Kidney epithelial cell (primary cell): ENCODE measurements at regions not wholly inside any gene's neighbourhood (a gene's known extent, or its start where the extent isn't known, plus 50 kb on each side); places are given as distances from the start of the nearest gene placed in this dataset.

ENCODE experiments used
- DNase-seq: peaks from one replicate; pipeline ENCODE4 v3.0.0-alpha.2; 2010; ENCODE audit warnings: low read depth
- H3K27me3 ChIP-seq: 2 replicates; pipeline ENCODE4 v1.6.0; 2011; ENCODE audit warnings: low read length; ENCODE audit not compliant: control insufficient read depth, insufficient read depth
- H3K36me3 ChIP-seq: 2 replicates; pipeline ENCODE4 v1.5.1; 2011; ENCODE audit warnings: low read length; ENCODE audit not compliant: control insufficient read depth, insufficient read depth
- H3K4me3 ChIP-seq: 2 replicates; pipeline ENCODE4 v1.5.1; 2011; ENCODE audit warnings: low read depth, mild to moderate bottlenecking, control low read depth, low read length
- CTCF ChIP-seq: IDR thresholded peaks from 2 replicates; pipeline ENCODE4 v1.5.1; 2011; ENCODE audit warnings: mild to moderate bottlenecking, moderate library complexity, low read length, control low read depth, inconsistent platforms; ENCODE audit not compliant: insufficient read depth, poor library complexity, severe bottlenecking

GRCh38 chr7:33731912-33732311, 173.4 kb upstream of the BMPER start:
- DNase-seq, result no peak
- no peak for TF ChIP-seq CTCF
- no peaks in the 10 kb centered on the region for H3K36me3 ChIP-seq
- H3K4me3 ChIP-seq, result no peak overlapping the region
- no peaks in the 10 kb centered on the region for H3K27me3 ChIP-seq

- Histone ChIP-seq H3K4me3 (no peak overlapping the region), H3K36me3 (no peaks in the 10 kb centered on the region), H3K27me3 (no peaks in the 10 kb centered on the region)
- no peak for DNase-seq
- no peak for TF ChIP-seq CTCF
Observed at GRCh38 chr7:33732462-33732861, 172.9 kb upstream of the BMPER start.

GRCh38 chr7:33733870-33734650, 171.3 kb upstream of the BMPER start:
- DNase-seq, result no peak
- no peak for TF ChIP-seq CTCF
- no peaks in the 10 kb centered on the region for H3K27me3 ChIP-seq
- H3K4me3 ChIP-seq, result no peak overlapping the region
- no peaks in the 10 kb centered on the region for H3K36me3 ChIP-seq

- H3K4me3 ChIP-seq, result no peak overlapping the region
- no peak for TF ChIP-seq CTCF
- no peaks in the 10 kb centered on the region for H3K36me3 ChIP-seq
- no peaks in the 10 kb centered on the region for H3K27me3 ChIP-seq
- DNase-seq, result no peak
Observed at GRCh38 chr7:33735403-33735802, 169.9 kb upstream of the BMPER start.

- DNase-seq, result no peak
- Histone ChIP-seq H3K27me3 (no peaks in the 10 kb centered on the region), H3K36me3 (no peaks in the 10 kb centered on the region), H3K4me3 (no peak overlapping the region)
- TF ChIP-seq CTCF, result no peak
Observed at GRCh38 chr7:33736521-33737221, 168.7 kb upstream of the BMPER start.
